22Rv1 (cell line): ENCODE measurements at regions not wholly inside any gene's neighbourhood (a gene's known extent, or its start where the extent isn't known, plus 50 kb on each side); places are given as distances from the start of the nearest gene placed in this dataset.

ENCODE experiments used
- H3K27ac ChIP-seq: fragments of 450-650 bp; 2 replicates; pipeline ENCODE4 v1.5.1; 2017
- ZFX ChIP-seq: fragments of 450-650 bp; IDR thresholded peaks from 2 replicates; pipeline ENCODE4 v1.6.1; 2017; ENCODE audit warnings: antibody characterized with exemption, borderline replicate concordance
- TF ChIP-seq, protein P1 (sequence below): fragments of 450-650 bp; IDR thresholded peaks from 2 replicates; pipeline ENCODE4 v1.5.1; 2017; ENCODE audit warnings: mild to moderate bottlenecking

DNA sequence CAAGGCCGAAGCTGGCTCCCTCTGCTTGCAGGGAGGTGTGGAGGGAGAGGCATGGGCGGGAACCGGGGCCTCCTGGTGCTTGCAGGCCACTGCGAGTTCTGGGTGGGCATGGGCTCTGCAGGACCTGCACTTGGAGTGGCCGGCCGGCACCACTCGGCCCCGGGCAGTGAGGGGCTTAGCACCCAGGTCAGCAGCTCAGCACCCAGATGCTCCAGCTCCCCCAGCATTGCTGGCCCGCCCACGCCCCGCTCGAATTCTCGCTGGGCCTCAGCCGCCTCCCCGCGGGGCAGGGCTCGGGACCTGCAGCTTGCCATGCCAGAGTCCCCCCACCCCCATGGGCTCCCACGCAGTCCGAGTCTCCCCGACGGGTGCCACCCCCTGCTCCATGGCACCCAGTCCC lies 176.2 kb upstream of the FAM98A start:
- TF ChIP-seq ZFX, result no peak
- TF ChIP-seq, protein P1, sequence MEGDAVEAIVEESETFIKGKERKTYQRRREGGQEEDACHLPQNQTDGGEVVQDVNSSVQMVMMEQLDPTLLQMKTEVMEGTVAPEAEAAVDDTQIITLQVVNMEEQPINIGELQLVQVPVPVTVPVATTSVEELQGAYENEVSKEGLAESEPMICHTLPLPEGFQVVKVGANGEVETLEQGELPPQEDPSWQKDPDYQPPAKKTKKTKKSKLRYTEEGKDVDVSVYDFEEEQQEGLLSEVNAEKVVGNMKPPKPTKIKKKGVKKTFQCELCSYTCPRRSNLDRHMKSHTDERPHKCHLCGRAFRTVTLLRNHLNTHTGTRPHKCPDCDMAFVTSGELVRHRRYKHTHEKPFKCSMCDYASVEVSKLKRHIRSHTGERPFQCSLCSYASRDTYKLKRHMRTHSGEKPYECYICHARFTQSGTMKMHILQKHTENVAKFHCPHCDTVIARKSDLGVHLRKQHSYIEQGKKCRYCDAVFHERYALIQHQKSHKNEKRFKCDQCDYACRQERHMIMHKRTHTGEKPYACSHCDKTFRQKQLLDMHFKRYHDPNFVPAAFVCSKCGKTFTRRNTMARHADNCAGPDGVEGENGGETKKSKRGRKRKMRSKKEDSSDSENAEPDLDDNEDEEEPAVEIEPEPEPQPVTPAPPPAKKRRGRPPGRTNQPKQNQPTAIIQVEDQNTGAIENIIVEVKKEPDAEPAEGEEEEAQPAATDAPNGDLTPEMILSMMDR, result no peak
- no peak overlapping the region for H3K27ac ChIP-seq

DNA sequence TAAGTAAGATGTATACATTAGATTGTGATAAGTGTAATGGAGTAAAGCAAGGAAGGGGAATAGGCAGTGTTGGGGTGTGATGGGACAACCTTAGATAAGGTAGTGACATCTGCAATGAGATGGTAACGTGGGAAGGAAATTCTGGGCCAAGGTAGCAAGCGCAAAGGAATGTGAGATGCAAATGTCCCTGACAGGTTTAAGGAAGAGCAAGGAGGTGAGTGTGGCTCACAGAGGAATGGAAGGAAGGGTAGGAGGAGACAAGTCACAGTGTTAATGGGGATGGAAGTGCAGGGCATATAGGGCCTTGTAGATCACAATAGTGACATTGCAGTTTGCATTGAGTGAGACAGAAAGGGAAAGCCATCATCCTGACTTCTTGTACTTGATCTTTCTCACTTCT lies 170.9 kb upstream of the FAM98A start:
- no peak overlapping the region for H3K27ac ChIP-seq
- no peak for TF ChIP-seq ZFX
- TF ChIP-seq, protein P1, result no peak

DNA sequence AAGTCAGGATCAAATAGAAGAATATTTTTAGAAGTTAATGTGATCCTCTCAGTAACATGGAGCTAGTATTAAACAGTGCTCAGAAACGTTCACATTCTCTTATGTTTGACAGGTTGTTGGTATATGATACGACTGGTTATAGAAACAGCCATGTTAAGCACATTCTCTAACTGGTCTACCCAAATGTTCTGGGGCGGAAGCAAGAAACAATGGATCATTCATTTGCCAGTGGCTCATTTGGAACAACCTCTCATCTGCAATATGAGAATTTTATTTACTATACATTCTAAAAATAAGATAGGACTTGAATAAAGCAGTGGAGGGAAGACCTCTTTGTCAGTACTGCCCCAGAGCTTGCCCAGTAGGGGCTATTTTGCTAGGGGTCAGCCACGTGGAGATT lies 167.1 kb upstream of the FAM98A start:
- TF ChIP-seq, protein P1, result no peak
- no peak for TF ChIP-seq ZFX
- H3K27ac ChIP-seq, result peak overlapping the region; percentile 37

DNA sequence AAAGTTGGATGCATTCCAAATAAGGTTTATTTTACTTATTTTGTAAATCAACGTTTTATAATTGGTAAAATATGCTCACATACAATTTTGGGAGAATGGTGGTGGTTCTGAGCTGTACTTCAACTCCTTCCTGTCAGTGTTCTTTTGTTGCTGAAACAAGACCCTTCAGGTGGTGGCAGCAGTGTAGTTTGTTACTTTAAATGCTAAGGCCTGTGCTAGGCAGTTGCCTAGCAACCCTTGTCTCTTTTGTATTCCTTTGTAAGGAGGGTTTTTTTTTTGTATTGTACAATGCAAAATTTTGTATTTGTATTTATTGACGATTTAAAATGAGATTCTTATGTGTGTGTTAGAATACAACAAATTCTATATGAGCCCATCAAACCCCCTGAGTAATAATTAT lies 166.0 kb upstream of the FAM98A start:
- TF ChIP-seq, protein P1, result no peak; the same call in 1 of the 2 replicates
- TF ChIP-seq ZFX, result no peak
- no peak overlapping the region for H3K27ac ChIP-seq

DNA sequence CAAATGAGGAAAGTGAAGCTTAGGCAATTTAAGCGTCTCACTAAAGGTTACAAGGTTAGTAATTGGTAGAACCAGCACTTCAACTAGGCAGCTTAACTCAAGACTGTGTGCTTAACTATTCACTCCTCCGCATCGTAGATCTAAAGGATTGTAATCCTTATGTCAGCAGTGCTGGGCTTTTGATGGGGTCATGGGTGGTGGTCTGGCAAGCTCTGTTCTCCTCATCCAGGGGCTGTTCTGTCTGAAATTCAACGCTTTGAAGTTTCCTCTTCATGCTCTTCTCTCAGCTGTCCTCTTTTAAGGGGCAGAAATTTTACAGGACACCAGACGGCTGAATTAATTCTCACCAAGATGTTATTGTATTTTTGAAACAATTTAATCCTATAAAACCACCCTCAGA lies 165.5 kb upstream of the FAM98A start:
- TF ChIP-seq ZFX, result no peak
- TF ChIP-seq, protein P1, result no peak
- H3K27ac ChIP-seq, result no peak overlapping the region

DNA sequence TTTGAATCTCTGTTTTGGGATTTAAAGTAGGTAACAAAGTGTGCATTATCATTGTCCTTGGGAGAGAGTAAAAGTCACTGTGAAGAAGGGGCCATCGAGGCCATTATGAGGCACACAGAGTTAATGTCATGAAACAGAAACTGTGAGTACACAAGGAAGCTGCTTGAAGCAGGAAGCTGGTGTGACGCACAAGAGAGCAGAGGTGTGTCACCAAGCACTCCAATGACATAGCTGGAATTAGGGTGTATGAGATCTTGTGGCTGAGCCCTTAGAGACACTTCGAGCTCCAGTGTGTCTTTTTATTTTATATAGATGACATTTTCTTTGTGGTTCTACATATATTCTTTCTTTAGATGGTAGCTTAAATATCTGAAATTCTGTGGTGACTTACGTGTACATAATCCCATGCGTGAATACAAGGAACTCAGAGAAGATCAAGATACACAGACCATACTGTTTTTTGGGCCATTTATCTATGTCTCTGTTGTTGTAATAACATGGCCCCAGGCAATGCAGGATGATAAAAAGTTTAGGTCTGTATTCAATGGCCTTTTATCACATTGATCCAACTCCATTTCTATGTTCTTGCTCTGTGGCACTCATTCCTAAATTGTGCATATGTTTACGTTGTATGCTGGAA lies 164.7 kb upstream of the FAM98A start:
- H3K27ac ChIP-seq, result no peak overlapping the region
- TF ChIP-seq, protein P1, result no peak
- TF ChIP-seq ZFX, result no peak

DNA sequence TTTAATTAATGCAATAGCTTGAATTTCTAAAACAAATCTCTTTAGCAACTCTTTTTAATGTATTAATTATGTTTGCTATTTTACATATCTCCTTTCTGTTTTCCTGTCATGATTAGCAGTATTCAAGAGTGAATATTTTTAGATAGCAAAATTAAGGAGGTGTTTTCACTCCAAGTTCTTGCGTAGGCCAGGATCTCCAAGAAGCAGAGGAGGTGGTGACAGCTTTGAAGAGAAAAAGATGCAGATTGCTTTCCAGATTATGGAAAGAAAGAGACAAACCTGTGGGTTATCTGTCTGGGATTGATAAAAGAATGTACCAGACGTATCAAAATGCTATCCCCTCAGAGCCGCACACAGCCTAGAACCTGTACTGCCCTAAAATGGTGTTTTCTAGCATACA lies 163.5 kb upstream of the FAM98A start:
- TF ChIP-seq, protein P1, result no peak
- TF ChIP-seq ZFX, result no peak
- no peak overlapping the region for H3K27ac ChIP-seq
